Skeletal muscle tissue (tissue), 3 donors: ENCODE measurements at regions not wholly inside any gene's neighbourhood (a gene's known extent, or its start where the extent isn't known, plus 50 kb on each side); places are given as distances from the start of the nearest gene placed in this dataset.

ENCODE experiments used
- H3K27ac ChIP-seq: one replicate; pipeline ENCODE4 v1.7.0; 2013; ENCODE audit warnings: mild to moderate bottlenecking, low read depth, low read length, inconsistent platforms
- H3K27me3 ChIP-seq, 3 donors: one replicate each; pipeline ENCODE4 v1.7.0; 2013; ENCODE audit warnings: low read length in 3 of 3; ENCODE audit not compliant: control insufficient read depth in 3 of 3, insufficient read depth in 3 of 3
- H3K36me3 ChIP-seq, 3 donors: one replicate each; pipeline ENCODE4 v1.7.0; 2013; ENCODE audit warnings: low read length in 3 of 3; ENCODE audit not compliant: control insufficient read depth in 3 of 3, insufficient read depth in 3 of 3
- H3K4me1 ChIP-seq, 3 donors: one replicate each; pipeline ENCODE4 v1.7.0; 2013; ENCODE audit warnings: low read length in 3 of 3, mild to moderate bottlenecking in 3 of 3; ENCODE audit not compliant: control insufficient read depth in 3 of 3, insufficient read depth in 3 of 3
- H3K4me3 ChIP-seq, 3 donors: one replicate each; pipeline ENCODE4 v1.7.0; 2013; ENCODE audit warnings: low read length in 3 of 3
- H3K9ac ChIP-seq, 3 donors: one replicate each; pipeline ENCODE4 v1.7.0; 2013; ENCODE audit warnings: low read length in 3 of 3, mild to moderate bottlenecking in 3 of 3, moderate library complexity in 2 of 3, low read depth in 1 of 3
- H3K9me3 ChIP-seq, 3 donors: one replicate each; pipeline ENCODE4 v1.7.0; 2013; ENCODE audit warnings: low read length in 3 of 3; ENCODE audit not compliant: control insufficient read depth in 3 of 3
- donor health status: Osteomylitis.

- Histone ChIP-seq H3K27me3 (no peaks in the 10 kb centered on the region), H3K4me3 (no peak overlapping the region), H3K9ac (no peak overlapping the region), H3K9me3 (no peaks in the 10 kb centered on the region), H3K4me1 (no peaks in the 10 kb centered on the region), H3K27ac (no peak overlapping the region), H3K36me3 (no peaks in the 10 kb centered on the region)
These were observed 338.5 kb downstream of the FSCB start for GRCh38 chr14:44168566-44168965.

- no peak overlapping the region for H3K9ac ChIP-seq
- no peak overlapping the region for H3K27ac ChIP-seq
- no peak overlapping the region for H3K4me3 ChIP-seq
- H3K36me3 ChIP-seq, result no peaks in the 10 kb centered on the region
- H3K4me1 ChIP-seq, result no peaks in the 10 kb centered on the region
- H3K9me3 ChIP-seq, result no peaks in the 10 kb centered on the region
- no peaks in the 10 kb centered on the region for H3K27me3 ChIP-seq
These were observed 340.5 kb downstream of the FSCB start for GRCh38 chr14:44166611-44167010.

GRCh38 chr14:44165936-44166335 is 341.1 kb downstream of the FSCB start:
- H3K36me3 ChIP-seq, result no peaks in the 10 kb centered on the region
- no peak overlapping the region for H3K4me3 ChIP-seq
- H3K4me1 ChIP-seq, result no peaks in the 10 kb centered on the region
- H3K9me3 ChIP-seq, result no peaks in the 10 kb centered on the region
- H3K9ac ChIP-seq, result no peak overlapping the region
- H3K27ac ChIP-seq, result no peak overlapping the region
- H3K27me3 ChIP-seq, result no peaks in the 10 kb centered on the region

GRCh38 chr14:44165286-44165685 is 341.8 kb downstream of the FSCB start:
- Histone ChIP-seq H3K4me3 (no peak overlapping the region), H3K36me3 (no peaks in the 10 kb centered on the region), H3K4me1 (no peaks in the 10 kb centered on the region), H3K9ac (no peak overlapping the region), H3K9me3 (no peaks in the 10 kb centered on the region), H3K27me3 (no peaks in the 10 kb centered on the region), H3K27ac (no peak overlapping the region)

GRCh38 chr14:44163946-44164345 is 343.1 kb downstream of the FSCB start:
- no peak overlapping the region for H3K9ac ChIP-seq
- H3K4me1 ChIP-seq, result no peaks in the 10 kb centered on the region
- H3K27me3 ChIP-seq, result no peaks in the 10 kb centered on the region
- no peaks in the 10 kb centered on the region for H3K9me3 ChIP-seq
- H3K36me3 ChIP-seq, result no peaks in the 10 kb centered on the region
- H3K4me3 ChIP-seq, result no peak overlapping the region
- H3K27ac ChIP-seq, result no peak overlapping the region

- no peak overlapping the region for H3K9ac ChIP-seq
- no peaks in the 10 kb centered on the region for H3K27me3 ChIP-seq
- H3K4me3 ChIP-seq, result no peak overlapping the region
- no peaks in the 10 kb centered on the region for H3K4me1 ChIP-seq
- H3K9me3 ChIP-seq, result no peaks in the 10 kb centered on the region
- H3K27ac ChIP-seq, result no peak overlapping the region
- no peaks in the 10 kb centered on the region for H3K36me3 ChIP-seq
These were observed 344.9 kb downstream of the FSCB start for GRCh38 chr14:44162197-44162596.

GRCh38 chr14:44154874-44155273 is 352.2 kb downstream of the FSCB start:
- Histone ChIP-seq H3K27ac (no peak overlapping the region), H3K4me1 (no peaks in the 10 kb centered on the region), H3K27me3 (no peaks in the 10 kb centered on the region), H3K9ac (no peak overlapping the region), H3K36me3 (no peaks in the 10 kb centered on the region), H3K4me3 (no peak overlapping the region), H3K9me3 (peaks cover 0 to 3% (median 0%) of the 10 kb centered on the region in 3 donors)

- Histone ChIP-seq H3K27me3 (no peaks in the 10 kb centered on the region), H3K4me1 (no peaks in the 10 kb centered on the region), H3K4me3 (no peak overlapping the region), H3K36me3 (no peaks in the 10 kb centered on the region), H3K9me3 (peaks cover 0 to 3% (median 0%) of the 10 kb centered on the region in 3 donors), H3K9ac (no peak overlapping the region), H3K27ac (no peak overlapping the region)
These were observed 352.6 kb downstream of the FSCB start for GRCh38 chr14:44154446-44154845.

GRCh38 chr14:44151130-44151820 is 355.8 kb downstream of the FSCB start:
- no peak overlapping the region for H3K9ac ChIP-seq
- no peak overlapping the region for H3K4me3 ChIP-seq
- no peaks in the 10 kb centered on the region for H3K27me3 ChIP-seq
- peaks cover 0 to 3% (median 0%) of the 10 kb centered on the region in 3 donors for H3K9me3 ChIP-seq
- no peak overlapping the region for H3K27ac ChIP-seq
- no peaks in the 10 kb centered on the region for H3K4me1 ChIP-seq
- no peaks in the 10 kb centered on the region for H3K36me3 ChIP-seq

GRCh38 chr14:44149597-44149996 is 357.5 kb downstream of the FSCB start:
- H3K27me3 ChIP-seq, result no peaks in the 10 kb centered on the region
- peaks cover 0 to 3% (median 0%) of the 10 kb centered on the region in 3 donors for H3K9me3 ChIP-seq
- H3K9ac ChIP-seq, result no peak overlapping the region
- no peak overlapping the region for H3K4me3 ChIP-seq
- H3K4me1 ChIP-seq, result no peaks in the 10 kb centered on the region
- no peaks in the 10 kb centered on the region for H3K36me3 ChIP-seq
- no peak overlapping the region for H3K27ac ChIP-seq
